ENCODE measurements at regions not wholly inside any gene's neighbourhood (a gene's known extent, or its start where the extent isn't known, plus 50 kb on each side); places are given as distances from the start of the nearest gene placed in this dataset.

DNA sequence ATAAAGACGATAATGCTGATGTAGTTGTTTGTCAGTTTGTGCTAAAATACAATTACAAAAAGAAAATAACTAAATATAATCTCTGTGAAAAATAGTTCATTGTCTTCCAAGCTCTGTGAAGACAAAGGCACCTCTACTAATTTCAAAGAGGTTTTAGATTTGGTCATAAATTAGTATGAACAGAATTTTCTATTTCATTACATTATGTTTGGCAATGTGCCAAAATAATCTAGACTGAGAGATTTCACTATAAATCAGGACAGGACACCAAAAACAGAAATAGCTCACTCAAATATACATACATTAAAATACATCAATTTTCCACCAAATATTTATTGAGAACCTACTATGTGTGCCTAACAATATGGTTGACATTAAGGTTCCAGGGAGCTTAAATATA lies 264.9 kb upstream of the CCDC54 start:
- ATAC-seq = no peak

More for the DNA sequence above, 264.9 kb upstream of the CCDC54 start:
- no peak for DNase-seq (ENCODE audit: low spot score)
- Histone ChIP-seq H3K9me2 (ENCODE audit: insufficient read depth) (no peaks in the 10 kb centered on the region; the same call in 1 of the 2 replicates), H4K20me1 (replicated peaks; ENCODE audit: insufficient read depth) (no peaks in the 10 kb centered on the region), H3K4me2 (no peak overlapping the region), H3K4me3 (no peak overlapping the region), H3K27ac (ENCODE audit: low read depth) (no peak overlapping the region), H3F3A (replicated peaks; ENCODE audit: low read depth) (no peaks in the 10 kb centered on the region), H3K79me2 (replicated peaks; ENCODE audit: insufficient read depth) (no peaks in the 10 kb centered on the region), H3K27me3 (ENCODE audit: insufficient read depth) (no peaks in the 10 kb centered on the region), H3K4me1 (ENCODE audit: insufficient read depth) (no peaks in the 10 kb centered on the region), H3K36me3 (ENCODE audit: insufficient read depth) (no peaks in the 10 kb centered on the region), H2AFZ (no peak overlapping the region)
- Mint-ChIP-seq H3K4me1 (no peaks in the 10 kb centered on the region), H3K27me3 (ENCODE audit: insufficient read depth, low read depth, poor library complexity) (peaks cover 1% of the 10 kb centered on the region), H3K4me3 (no peak overlapping the region), H3K9me3 (no peaks in the 10 kb centered on the region; the same call in 2 of the 3 replicates), H3K27ac (no peak overlapping the region), H3K36me3 (ENCODE audit: low read depth) (no peaks in the 10 kb centered on the region; the same call in 2 of the 3 replicates)
- TF ChIP-seq, protein P1, sequence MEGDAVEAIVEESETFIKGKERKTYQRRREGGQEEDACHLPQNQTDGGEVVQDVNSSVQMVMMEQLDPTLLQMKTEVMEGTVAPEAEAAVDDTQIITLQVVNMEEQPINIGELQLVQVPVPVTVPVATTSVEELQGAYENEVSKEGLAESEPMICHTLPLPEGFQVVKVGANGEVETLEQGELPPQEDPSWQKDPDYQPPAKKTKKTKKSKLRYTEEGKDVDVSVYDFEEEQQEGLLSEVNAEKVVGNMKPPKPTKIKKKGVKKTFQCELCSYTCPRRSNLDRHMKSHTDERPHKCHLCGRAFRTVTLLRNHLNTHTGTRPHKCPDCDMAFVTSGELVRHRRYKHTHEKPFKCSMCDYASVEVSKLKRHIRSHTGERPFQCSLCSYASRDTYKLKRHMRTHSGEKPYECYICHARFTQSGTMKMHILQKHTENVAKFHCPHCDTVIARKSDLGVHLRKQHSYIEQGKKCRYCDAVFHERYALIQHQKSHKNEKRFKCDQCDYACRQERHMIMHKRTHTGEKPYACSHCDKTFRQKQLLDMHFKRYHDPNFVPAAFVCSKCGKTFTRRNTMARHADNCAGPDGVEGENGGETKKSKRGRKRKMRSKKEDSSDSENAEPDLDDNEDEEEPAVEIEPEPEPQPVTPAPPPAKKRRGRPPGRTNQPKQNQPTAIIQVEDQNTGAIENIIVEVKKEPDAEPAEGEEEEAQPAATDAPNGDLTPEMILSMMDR (conservative IDR thresholded peaks at IDR 0.05; ENCODE audit: low read depth in 2 of 2) = no peak
- TF ChIP-seq ZNF114 (CRISPR knock-in tag; IDR thresholded peaks at IDR 0.05) = no peak
- TF ChIP-seq REST (IDR thresholded peaks at IDR 0.05; ENCODE audit: unreplicated experiment) = no peak
- no peak for TF ChIP-seq ZNF462 (CRISPR knock-in tag; IDR thresholded peaks at IDR 0.05)
- no peak for TF ChIP-seq CREB1 (CRISPR knock-in tag; IDR thresholded peaks at IDR 0.05; ENCODE audit: low read depth)
- no peak for TF ChIP-seq ZNF331 (CRISPR knock-in tag; IDR thresholded peaks at IDR 0.05; ENCODE audit: low read depth)
- no peak for TF ChIP-seq EZH2 (IDR thresholded peaks at IDR 0.05; ENCODE audit: low read depth, unreplicated experiment)
- no peak for TF ChIP-seq EZH2phosphoT487 (IDR thresholded peaks at IDR 0.05; ENCODE audit: unreplicated experiment)
- no peak for TF ChIP-seq NANOG (IDR thresholded peaks at IDR 0.05; ENCODE audit: borderline replicate concordance)
- TF ChIP-seq POLR2AphosphoS5 (IDR thresholded peaks at IDR 0.05; ENCODE audit: low read depth) = no peak
- TF ChIP-seq STAT1 (IDR thresholded peaks at IDR 0.05; ENCODE audit: unreplicated experiment) = no peak
- no peak for TF ChIP-seq JUNB (IDR thresholded peaks at IDR 0.05; ENCODE audit: unreplicated experiment)
- TF ChIP-seq, protein P2, sequence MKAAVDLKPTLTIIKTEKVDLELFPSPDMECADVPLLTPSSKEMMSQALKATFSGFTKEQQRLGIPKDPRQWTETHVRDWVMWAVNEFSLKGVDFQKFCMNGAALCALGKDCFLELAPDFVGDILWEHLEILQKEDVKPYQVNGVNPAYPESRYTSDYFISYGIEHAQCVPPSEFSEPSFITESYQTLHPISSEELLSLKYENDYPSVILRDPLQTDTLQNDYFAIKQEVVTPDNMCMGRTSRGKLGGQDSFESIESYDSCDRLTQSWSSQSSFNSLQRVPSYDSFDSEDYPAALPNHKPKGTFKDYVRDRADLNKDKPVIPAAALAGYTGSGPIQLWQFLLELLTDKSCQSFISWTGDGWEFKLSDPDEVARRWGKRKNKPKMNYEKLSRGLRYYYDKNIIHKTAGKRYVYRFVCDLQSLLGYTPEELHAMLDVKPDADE (IDR thresholded peaks at IDR 0.05) = no peak

All from GM23338 (cell line).